Panc1 (cell line): ENCODE measurements at regions not wholly inside any gene's neighbourhood (a gene's known extent, or its start where the extent isn't known, plus 50 kb on each side); places are given as distances from the start of the nearest gene placed in this dataset.

ENCODE experiments used
- ATAC-seq: fragments of 200-7000 bp; cut with Tn5 transposase; 2 replicates; pipeline ENCODE4 v1.9.1; 2020; ENCODE audit warnings: mild to moderate bottlenecking, moderate library complexity
- BruUV-seq: library from RNA; stranded (reverse); fragments of 400-500 nt; replicated peaks from 2 replicates; lab custom pipeline; 2021; lab: Mats Ljungman, UMichigan
- CTCF ChIA-PET: fragments of 300-600 bp; sonication (Branson Sonifier 250); formaldehyde crosslinking; loops from one replicate; lab custom pipeline; 2022; ENCODE audit warnings: antibody characterized with exemption; lab: Charles Lee
- POLR2A ChIA-PET: fragments of 300-600 bp; sonication (Branson Sonifier 250); formaldehyde crosslinking; loops from one replicate; lab custom pipeline; 2022; ENCODE audit warnings: antibody characterized with exemption; lab: Charles Lee
- DNase-seq: peaks from one replicate; pipeline ENCODE4 v3.0.0-alpha.2; 2010; ENCODE audit warnings: low read depth, low spot score
- H3K27ac ChIP-seq: 2 replicates; pipeline ENCODE4 v1.5.1; 2011; ENCODE audit warnings: mild to moderate bottlenecking, low read length, inconsistent platforms
- H3K27me3 ChIP-seq: fragments of 200-500 bp; sonication (Bioruptor generic); 2 replicates; pipeline ENCODE4 v1.6.0; 2014; ENCODE audit warnings: low read length, inconsistent platforms; ENCODE audit not compliant: control insufficient read depth, insufficient read depth
- H3K36me3 ChIP-seq: fragments of 200-500 bp; sonication (Bioruptor generic); 2 replicates; pipeline ENCODE4 v1.5.1; 2014; ENCODE audit warnings: inconsistent platforms, mild to moderate bottlenecking, low read length, moderate library complexity; ENCODE audit not compliant: control insufficient read depth, insufficient read depth
- H3K4me1 ChIP-seq: 2 replicates; pipeline ENCODE4 v1.5.1; 2011; ENCODE audit warnings: inconsistent platforms, mild to moderate bottlenecking, low read length, moderate library complexity; ENCODE audit not compliant: control insufficient read depth, insufficient read depth
- H3K4me3 ChIP-seq, 2 experiments: 2 replicates each; pipeline ENCODE4 v1.5.1; 2011 to 2012; ENCODE audit warnings: low read depth in 2 of 2, low read length in 2 of 2, mild to moderate bottlenecking in 2 of 2, inconsistent platforms in 1 of 2, moderate library complexity in 1 of 2
- H3K9me3 ChIP-seq: fragments of 200-500 bp; sonication (Bioruptor generic); 2 replicates; pipeline ENCODE4 v1.5.1; 2014; ENCODE audit warnings: low read depth, mild to moderate bottlenecking, inconsistent platforms, low read length, moderate library complexity; ENCODE audit not compliant: control insufficient read depth, insufficient read depth
- POLR2AphosphoS5 ChIP-seq: IDR thresholded peaks from 2 replicates; pipeline ENCODE4 v1.6.1; 2012; ENCODE audit warnings: mild to moderate bottlenecking, low read depth, low read length, moderate library complexity
- REST ChIP-seq, 2 experiments: IDR thresholded peaks; 2 replicates each; pipeline ENCODE4 v1.6.1; 2011 to 2012; ENCODE audit warnings: low read depth in 2 of 2, control low read depth in 1 of 2, low read length in 1 of 2, mild to moderate bottlenecking in 1 of 2, moderate library complexity in 1 of 2; ENCODE audit not compliant: insufficient read depth in 1 of 2
- SIN3A ChIP-seq: IDR thresholded peaks from 2 replicates; pipeline ENCODE4 v1.6.1; 2012; ENCODE audit warnings: low read depth, mild to moderate bottlenecking, low read length, moderate library complexity, borderline replicate concordance; ENCODE audit not compliant: insufficient read depth
- TCF7L2 ChIP-seq: IDR thresholded peaks from 2 replicates; pipeline ENCODE4 v1.6.1; 2011; ENCODE audit warnings: mild to moderate bottlenecking, low read depth, low read length, inconsistent platforms
- in situ Hi-C: cut with HindIII; loops from 2 replicates; pipeline ENCODE4 v1.10.0; 2016; ENCODE audit warnings: low sequenced_read_pairs, low pct_unique_long_range_greater_than_20kb
- intact Hi-C: fragments of 100-400 bp; cut with micrococcal nuclease; formaldehyde crosslinking; loops from one replicate; pipeline ENCODE4 v1.10.0; 2022; ENCODE audit not compliant: unreplicated experiment
- TF ChIP-seq, protein P1 (sequence below): fragments of 450-650 bp; IDR thresholded peaks from 2 replicates; pipeline ENCODE4 v1.5.1; 2017; ENCODE audit warnings: mild to moderate bottlenecking

DNA sequence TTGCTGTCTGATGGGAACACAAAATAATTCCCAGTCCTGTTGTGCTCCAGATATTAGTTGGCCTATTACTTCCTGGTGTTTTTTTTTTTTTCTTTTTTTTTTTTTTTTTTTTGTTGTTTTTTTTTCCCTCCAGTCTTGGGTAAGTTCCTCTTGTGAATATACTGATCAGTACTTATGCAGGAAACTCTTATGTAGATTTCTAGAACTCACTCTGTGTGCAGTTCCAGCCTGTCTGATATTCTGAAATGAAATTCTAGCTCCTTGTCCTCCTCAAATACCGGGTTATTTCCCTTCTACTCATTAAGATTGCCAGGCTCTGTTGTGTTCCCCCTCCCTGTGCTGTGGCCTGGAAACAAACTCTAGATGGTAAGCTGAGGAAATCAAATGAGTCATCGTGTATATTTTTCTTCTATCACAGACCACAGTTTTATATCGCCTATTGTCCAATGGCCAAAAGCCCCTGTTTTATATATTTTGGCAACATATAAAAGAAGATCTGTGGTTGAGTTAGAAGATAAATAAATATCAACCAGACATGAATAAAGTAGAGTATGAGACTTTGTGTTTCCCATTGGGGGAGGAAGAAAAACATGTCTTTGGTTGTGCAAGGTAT, 124.3 kb upstream of the UGT8 start:
- no TSS peak for BruUV-seq
- no peak for ATAC-seq
- ChIA-PET POLR2A (no interaction called here), CTCF (no interaction called here)
- TF ChIP-seq SIN3A: no peak
- TF ChIP-seq REST (IDR thresholded peaks at IDR 0.05; ENCODE audit: insufficient read depth in 1 of 2, low read depth in 2 of 2, low read length in 1 of 2): no peak
- no peak for TF ChIP-seq TCF7L2
- no peak for TF ChIP-seq POLR2AphosphoS5
- TF ChIP-seq, protein P1, sequence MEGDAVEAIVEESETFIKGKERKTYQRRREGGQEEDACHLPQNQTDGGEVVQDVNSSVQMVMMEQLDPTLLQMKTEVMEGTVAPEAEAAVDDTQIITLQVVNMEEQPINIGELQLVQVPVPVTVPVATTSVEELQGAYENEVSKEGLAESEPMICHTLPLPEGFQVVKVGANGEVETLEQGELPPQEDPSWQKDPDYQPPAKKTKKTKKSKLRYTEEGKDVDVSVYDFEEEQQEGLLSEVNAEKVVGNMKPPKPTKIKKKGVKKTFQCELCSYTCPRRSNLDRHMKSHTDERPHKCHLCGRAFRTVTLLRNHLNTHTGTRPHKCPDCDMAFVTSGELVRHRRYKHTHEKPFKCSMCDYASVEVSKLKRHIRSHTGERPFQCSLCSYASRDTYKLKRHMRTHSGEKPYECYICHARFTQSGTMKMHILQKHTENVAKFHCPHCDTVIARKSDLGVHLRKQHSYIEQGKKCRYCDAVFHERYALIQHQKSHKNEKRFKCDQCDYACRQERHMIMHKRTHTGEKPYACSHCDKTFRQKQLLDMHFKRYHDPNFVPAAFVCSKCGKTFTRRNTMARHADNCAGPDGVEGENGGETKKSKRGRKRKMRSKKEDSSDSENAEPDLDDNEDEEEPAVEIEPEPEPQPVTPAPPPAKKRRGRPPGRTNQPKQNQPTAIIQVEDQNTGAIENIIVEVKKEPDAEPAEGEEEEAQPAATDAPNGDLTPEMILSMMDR: no peak
- no peaks in the 10 kb centered on the region for H3K36me3 ChIP-seq
- DNase-seq: no peak
- H3K4me3 ChIP-seq: no peak overlapping the region
- H3K9me3 ChIP-seq: no peaks in the 10 kb centered on the region
- no peaks in the 10 kb centered on the region for H3K27me3 ChIP-seq
- no peaks in the 10 kb centered on the region for H3K4me1 ChIP-seq
- intact Hi-C loops (no loop called here), in situ Hi-C loops (no loop called here)
- H3K27ac ChIP-seq: no peak overlapping the region

- in situ Hi-C loops (no loop called here), intact Hi-C loops (no loop called here)
- H3K9me3 ChIP-seq: no peaks in the 10 kb centered on the region
- POLR2A ChIA-PET: no interaction called here
- ATAC-seq: no peak
- no peaks in the 10 kb centered on the region for H3K27me3 ChIP-seq
- H3K27ac ChIP-seq: no peak overlapping the region
- no peaks in the 10 kb centered on the region for H3K4me1 ChIP-seq
- TF ChIP-seq TCF7L2 (no peak), SIN3A (no peak), REST (IDR thresholded peaks at IDR 0.05; ENCODE audit: insufficient read depth in 1 of 2, low read depth in 2 of 2, low read length in 1 of 2) (no peak), POLR2AphosphoS5 (no peak)
- TF ChIP-seq, protein P1: no peak
- BruUV-seq: no TSS peak
- no peak for DNase-seq
- H3K4me3 ChIP-seq: no peak overlapping the region
- H3K36me3 ChIP-seq: no peaks in the 10 kb centered on the region
- CTCF ChIA-PET: no interaction called here
Observed at GRCh38 chr4:114476310-114476709, 122.3 kb upstream of the UGT8 start.
